Mucosa of descending colon (tissue), 3 donors: ENCODE measurements at regions not wholly inside any gene's neighbourhood (a gene's known extent, or its start where the extent isn't known, plus 50 kb on each side); places are given as distances from the start of the nearest gene placed in this dataset.
A peak's percentile ranks its signal among the peaks of the same experiment; 100 is the strongest.
"Not testable (repeated sequence)": the region's sequence is repeated elsewhere in the genome, so short reads cannot be mapped to it uniquely, and the experiment has no call there.

ENCODE experiments used
- ATAC-seq: fragments of 200-7000 bp; cut with Tn5 transposase; one replicate; pipeline ENCODE4 v1.9.1; 2020; ENCODE audit warnings: mild to moderate bottlenecking, moderate library complexity
- DNase-seq, 3 donors: peaks; one replicate each; pipeline ENCODE4 v3.0.0-alpha.2; 2020
- H3K36me3 ChIP-seq: fragments of 200-600 bp; one replicate; pipeline ENCODE4 v1.8.0; 2021; ENCODE audit warnings: low read depth, mild to moderate bottlenecking
- H3K4me1 ChIP-seq: fragments of 200-600 bp; one replicate; pipeline ENCODE4 v1.8.0; 2021; ENCODE audit warnings: low read depth, mild to moderate bottlenecking
- H3K4me3 ChIP-seq: fragments of 200-600 bp; one replicate; pipeline ENCODE4 v1.8.0; 2021; ENCODE audit warnings: mild to moderate bottlenecking
- H3K9me3 ChIP-seq: fragments of 200-600 bp; one replicate; pipeline ENCODE4 v1.8.0; 2021; ENCODE audit warnings: mild to moderate bottlenecking
- CTCF ChIP-seq: fragments of 200-600 bp; IDR thresholded peaks from one replicate; pipeline ENCODE4 v1.8.0; 2022; ENCODE audit warnings: antibody characterized with exemption, mild to moderate bottlenecking
- intact Hi-C, 2 donors: fragments of 100-400 bp; cut with DNase I in 1 of 2; cut with micrococcal nuclease in 1 of 2; formaldehyde crosslinking; loops; one replicate each; pipeline versions ENCODE4 v1.11.0 to v1.11.1; 2022; cut with DNase I, micrococcal nuclease
- donor health status: DM: no; HTN: no; CAD: no; lungs with moderate emphysema.
- donor health status: DM: no; HTN: no; CAD: no.
- donor health status: DM: no; HTN: yes; CAD: no.

- intact Hi-C loops = no loop called here
- no peak for DNase-seq
- no peak for ATAC-seq
- Histone ChIP-seq H3K9me3 (peaks cover 25% of the 10 kb centered on the region), H3K36me3 (no peaks in the 10 kb centered on the region), H3K4me3 (no peak overlapping the region), H3K4me1 (no peaks in the 10 kb centered on the region)
- TF ChIP-seq CTCF = no peak
Observed at GRCh38 chr17:53765609-53766008, 57.1 kb upstream of the KIF2B start.

- intact Hi-C loops = no loop called here
- no peaks in the 10 kb centered on the region for H3K4me1 ChIP-seq
- DNase-seq (no peak), ATAC-seq (no peak)
- H3K9me3 ChIP-seq = peaks cover 25% of the 10 kb centered on the region
- H3K36me3 ChIP-seq = no peaks in the 10 kb centered on the region
- H3K4me3 ChIP-seq = no peak overlapping the region
- TF ChIP-seq CTCF = no peak
Observed at GRCh38 chr17:53765129-53765528, 57.6 kb upstream of the KIF2B start.

GRCh38 chr17:53757559-53757958 is 65.2 kb upstream of the KIF2B start:
- DNase-seq (peak in 1 of 3 donors; percentile 39), ATAC-seq (no peak)
- H3K9me3 ChIP-seq = peaks cover 21% of the 10 kb centered on the region
- no peak for TF ChIP-seq CTCF
- no peaks in the 10 kb centered on the region for H3K36me3 ChIP-seq
- intact Hi-C loops = no loop called here
- H3K4me1 ChIP-seq = no peaks in the 10 kb centered on the region
- no peak overlapping the region for H3K4me3 ChIP-seq

GRCh38 chr17:53757116-53757515 is 65.6 kb upstream of the KIF2B start:
- intact Hi-C loops, DNase-seq, ATAC-seq: not testable (repeated sequence)

GRCh38 chr17:53749178-53749577 is 73.5 kb upstream of the KIF2B start:
- H3K9me3 ChIP-seq = peaks cover 11% of the 10 kb centered on the region
- H3K4me1 ChIP-seq = no peaks in the 10 kb centered on the region
- no peak for DNase-seq
- intact Hi-C loops = no loop called here
- no peak for TF ChIP-seq CTCF
- H3K36me3 ChIP-seq = no peaks in the 10 kb centered on the region
- no peak overlapping the region for H3K4me3 ChIP-seq
- ATAC-seq = no peak

More at GRCh38 chr17:53757116-53757515, 65.6 kb upstream of the KIF2B start:
- H3K36me3 ChIP-seq, H3K4me3 ChIP-seq, H3K4me1 ChIP-seq: not testable (repeated sequence)
- H3K9me3 ChIP-seq = peaks cover 23% of the 10 kb centered on the region

- intact Hi-C loops, H3K4me3 ChIP-seq, ATAC-seq, DNase-seq, H3K4me1 ChIP-seq, H3K36me3 ChIP-seq: not testable (repeated sequence)
- peaks cover 11% of the 10 kb centered on the region for H3K9me3 ChIP-seq
Observed at GRCh38 chr17:53748159-53748820, 74.4 kb upstream of the KIF2B start.

- Histone ChIP-seq H3K4me3 (no peak overlapping the region), H3K36me3 (no peaks in the 10 kb centered on the region), H3K4me1 (no peaks in the 10 kb centered on the region), H3K9me3 (peaks cover 17% of the 10 kb centered on the region)
- no peak for ATAC-seq
- intact Hi-C loops = no loop called here
- no peak for TF ChIP-seq CTCF
- no peak for DNase-seq
Observed at GRCh38 chr17:53740312-53740711, 82.4 kb upstream of the KIF2B start.
